Tongue (tissue), 1 donor: ENCODE measurements at regions not wholly inside any gene's neighbourhood (a gene's known extent, or its start where the extent isn't known, plus 50 kb on each side); places are given as distances from the start of the nearest gene placed in this dataset.

Experiments
- DNase-seq: peaks from one replicate; pipeline ENCODE4 v3.0.0-alpha.2; 2015

DNA sequence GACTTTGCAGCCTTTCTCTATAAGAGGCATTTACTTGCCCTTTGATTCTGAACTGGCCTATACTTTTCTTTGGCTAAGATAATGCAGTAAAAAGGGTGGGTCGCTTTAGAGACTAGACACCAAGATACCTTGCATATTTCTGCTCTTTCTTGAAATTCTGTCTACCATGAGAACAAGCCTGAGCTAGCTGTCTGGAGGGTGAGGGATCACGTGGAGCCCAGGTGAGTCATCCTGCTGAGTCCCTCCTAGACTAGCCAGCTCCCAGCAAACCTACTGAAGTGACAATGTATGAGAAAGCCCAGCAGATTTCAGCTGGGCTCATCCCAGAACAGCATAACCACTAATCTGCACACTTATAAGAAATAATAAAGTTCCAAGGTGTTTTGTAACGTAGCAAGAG, 408.0 kb upstream of the KAZN start:
- peak; percentile 27 for DNase-seq

DNA sequence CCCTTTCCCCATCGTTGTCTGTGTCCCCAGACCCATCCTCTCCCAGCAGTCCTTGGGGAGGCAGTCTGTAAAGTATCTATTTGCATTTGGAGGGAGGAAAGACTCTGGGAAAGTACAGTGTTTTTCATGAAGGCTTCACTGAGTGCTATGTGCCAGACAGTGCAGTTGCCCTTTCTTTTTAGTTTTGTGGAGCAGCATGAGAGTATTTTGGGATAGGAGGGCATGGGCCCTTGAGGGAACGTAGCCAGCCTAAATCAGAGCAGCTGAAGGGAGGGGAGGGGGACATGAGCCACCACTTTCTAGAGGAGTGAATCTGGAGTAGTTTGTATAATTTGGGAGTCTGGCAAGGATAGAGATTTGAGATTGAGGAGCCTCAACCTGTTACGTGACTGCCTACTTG, 404.0 kb upstream of the KAZN start:
- no peak for DNase-seq

DNA sequence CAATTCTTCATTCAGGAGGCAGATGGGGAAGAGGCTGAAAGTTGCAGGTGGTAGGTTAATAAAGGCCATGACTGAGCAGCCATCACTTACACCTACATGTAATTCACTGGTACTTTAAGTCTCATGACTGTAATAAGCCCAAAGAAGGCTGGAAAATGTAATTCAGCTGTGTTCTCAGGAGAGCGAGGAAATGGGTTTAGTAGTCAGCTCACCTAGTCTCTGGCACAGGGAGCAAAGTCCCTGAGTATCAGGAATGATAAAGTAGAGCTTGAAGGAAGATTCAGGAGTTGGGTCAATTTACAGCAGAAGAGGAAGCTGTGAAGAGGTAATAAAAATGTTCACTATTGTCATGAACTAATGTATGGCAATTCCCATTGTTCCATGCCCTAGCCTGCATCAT, 393.4 kb upstream of the KAZN start:
- DNase-seq, result no peak

DNA sequence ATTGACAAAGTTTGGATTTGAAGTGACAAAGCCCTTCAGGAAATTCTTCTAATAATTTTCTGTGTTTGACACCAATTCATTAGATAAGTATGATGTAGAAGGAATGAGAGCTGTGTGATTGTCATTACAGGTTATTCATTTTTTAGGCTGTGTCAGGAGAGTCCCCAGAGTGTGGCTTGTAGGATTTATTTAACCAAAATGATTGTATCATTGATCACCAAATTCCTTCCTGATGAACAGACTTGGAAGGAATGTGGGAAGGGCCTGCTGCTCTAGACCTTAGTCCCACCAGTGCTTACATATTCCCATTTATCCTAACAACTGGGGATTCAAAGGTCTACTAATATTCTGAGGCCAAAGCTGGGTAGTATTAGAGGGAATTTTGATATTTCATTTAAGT, 383.3 kb upstream of the KAZN start:
- no peak for DNase-seq

DNA sequence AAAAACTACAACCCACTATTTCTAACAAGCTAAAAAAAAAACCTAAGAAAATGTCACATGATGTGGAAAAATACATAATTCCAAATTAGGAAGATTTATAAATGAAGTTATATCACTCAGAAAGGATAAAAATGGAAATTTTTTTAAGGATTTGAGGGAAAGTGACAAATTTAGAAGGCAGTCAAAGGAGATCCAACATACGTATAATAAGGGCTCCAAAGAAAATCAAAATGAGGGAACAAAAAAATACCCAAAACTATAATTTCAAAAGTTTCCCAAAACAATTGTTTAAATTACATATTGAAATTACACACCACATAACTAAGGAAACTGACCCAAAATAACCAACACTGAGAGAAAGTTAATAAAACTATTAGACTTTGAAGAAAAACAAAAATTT, 381.1 kb upstream of the KAZN start:
- no peak for DNase-seq

DNA sequence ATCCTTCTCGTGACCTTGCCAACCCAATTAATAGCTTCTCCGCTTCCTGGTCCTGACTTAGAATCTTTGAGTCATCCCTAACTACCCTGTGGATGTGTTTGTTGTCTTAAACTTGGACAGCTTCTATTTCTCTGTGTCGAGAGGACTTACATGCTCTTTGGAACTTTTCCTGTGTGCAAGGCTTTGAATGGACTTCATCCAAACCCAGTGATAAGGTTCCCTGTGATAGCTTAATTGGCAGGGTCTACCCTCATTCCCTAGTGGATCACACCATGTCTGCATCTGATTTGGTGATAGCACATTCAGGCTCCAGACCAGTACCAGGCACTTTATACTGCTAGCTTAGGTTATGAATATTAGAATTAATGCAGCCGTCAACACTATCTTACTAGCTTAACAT, 378.2 kb upstream of the KAZN start:
- no peak for DNase-seq

DNA sequence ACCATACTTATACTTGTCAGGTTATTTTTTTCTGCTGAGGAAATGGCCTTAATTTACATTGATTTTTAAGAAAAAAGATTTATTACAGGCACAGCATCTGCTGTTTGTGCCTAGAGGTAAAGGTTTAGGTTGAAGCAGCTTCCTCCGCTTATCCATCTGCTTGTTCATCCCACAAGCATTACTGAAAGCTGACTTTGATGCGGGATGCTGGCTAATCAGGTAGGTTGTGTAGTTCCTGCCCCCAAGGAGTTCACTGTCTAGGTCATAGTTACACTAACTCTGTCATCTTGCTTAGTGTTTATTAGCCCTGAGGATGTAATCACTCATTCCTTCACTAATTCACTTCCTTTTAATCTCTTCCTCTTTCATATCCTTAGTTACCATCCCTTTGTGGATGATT, 377.7 kb upstream of the KAZN start:
- no peak for DNase-seq

DNA sequence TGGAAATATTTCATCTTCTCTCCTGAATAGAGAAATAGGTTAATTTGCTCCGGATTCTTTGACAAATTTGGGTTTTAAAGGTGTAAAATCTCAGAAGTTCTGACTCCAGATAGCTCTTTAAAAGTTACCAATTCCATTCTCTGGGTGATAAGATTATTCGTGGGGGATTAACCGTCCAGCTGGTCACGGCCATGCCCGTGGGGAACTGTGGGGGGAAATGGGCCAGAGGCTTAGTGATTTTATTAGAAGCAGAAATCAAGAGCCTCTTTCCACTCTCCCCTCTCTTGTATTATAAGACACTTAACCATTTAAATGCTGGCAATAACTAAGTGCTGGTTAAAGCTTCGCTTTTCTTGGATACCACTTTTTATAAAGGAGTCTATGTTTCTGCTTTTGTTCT, 376.4 kb upstream of the KAZN start:
- no peak for DNase-seq

DNA sequence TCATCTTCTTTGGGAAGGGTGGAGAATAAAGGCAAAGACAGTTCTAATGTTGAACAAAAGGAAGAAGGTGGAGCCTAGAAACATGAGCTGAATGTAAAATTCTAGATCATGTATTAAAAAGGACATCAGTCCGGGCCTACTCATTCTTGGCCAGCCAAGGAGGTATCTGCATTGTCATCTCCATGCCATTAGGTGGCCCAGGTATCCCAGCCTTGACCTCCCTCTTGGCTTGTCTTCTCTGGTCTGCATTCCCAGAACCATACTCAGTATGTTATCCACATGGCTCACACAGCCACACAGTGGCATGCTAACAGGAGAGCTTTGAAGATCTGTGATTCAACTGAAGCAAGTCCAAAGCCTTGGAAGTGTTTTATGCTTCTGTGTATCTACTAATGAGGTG, 369.8 kb upstream of the KAZN start:
- DNase-seq, result no peak

DNA sequence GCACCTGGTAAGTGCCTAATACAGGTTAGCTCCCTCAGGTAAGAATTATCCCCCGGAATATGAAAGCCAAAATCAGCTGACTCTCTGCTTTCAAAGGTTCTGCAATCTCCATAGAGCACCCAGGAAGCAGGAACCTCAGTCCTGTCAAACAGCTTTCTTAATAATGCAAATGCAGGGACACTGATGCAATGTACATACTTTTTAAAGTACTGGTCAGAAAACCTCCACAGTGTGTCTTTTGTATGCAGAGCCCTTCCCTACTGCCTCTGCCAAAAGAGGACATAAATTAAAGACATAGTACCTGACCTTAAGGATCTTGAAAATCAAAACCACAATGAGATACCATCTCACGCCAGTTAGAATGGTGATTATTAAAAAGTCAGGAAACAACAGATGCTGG, 365.0 kb upstream of the KAZN start:
- no peak for DNase-seq

DNA sequence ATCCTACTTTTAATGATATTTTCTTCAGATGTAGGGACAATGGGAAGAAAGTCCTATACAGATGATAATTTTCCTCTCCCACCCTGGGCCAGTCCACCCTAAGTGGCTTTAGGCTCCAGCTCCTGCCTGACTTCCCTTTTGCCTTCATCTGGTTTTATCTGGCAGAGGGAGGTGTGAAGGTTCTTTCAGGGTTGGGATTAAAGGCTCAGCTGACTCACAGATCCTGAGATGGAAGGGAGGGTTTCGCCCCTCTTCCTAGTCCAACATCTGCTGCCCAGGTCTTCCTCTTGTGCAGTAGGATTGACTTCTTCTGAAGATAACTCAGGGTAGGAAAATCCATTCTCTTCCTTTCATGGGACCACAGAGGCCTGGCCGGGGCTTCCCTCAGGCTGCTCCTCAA, 362.4 kb upstream of the KAZN start:
- DNase-seq, result no peak

DNA sequence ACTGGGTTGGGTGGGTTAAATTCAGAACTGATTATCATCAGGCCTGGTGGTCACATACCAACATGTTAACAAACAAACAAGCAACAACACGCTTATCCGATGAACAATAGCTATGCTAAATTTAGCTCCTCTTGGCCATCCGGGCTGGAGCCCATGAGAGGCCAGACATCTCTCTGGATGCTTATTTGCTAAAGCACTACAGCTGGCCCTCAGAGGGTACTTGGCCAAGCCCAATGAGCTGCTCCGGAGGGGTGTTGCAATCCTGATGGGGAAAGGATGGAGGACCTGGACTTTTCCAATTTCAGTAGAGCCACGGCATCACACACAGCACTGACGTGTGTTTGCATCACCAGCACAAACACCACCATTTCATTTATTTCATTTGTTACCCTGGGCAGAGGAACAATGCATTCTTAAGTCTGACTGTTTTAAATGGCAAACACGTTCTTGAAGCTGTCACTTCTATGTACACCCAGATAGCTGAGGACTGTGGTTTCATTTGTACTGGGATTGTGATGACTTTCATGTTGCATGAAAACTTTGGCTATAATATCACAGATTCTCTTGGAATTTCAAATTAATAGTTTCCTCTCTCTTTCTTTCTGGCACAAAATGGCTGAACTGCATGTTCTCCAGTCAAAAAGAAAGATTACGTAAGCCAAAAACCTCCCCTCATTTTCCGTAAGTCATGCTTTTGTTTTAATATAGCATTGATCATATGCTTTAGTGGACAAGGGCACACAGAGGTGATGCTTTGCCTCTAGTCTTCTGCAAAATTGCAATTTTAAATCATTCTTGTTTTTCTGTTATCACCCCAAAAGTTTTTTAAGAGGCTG, 359.8 kb upstream of the KAZN start:
- peak; percentile 33 for DNase-seq

DNA sequence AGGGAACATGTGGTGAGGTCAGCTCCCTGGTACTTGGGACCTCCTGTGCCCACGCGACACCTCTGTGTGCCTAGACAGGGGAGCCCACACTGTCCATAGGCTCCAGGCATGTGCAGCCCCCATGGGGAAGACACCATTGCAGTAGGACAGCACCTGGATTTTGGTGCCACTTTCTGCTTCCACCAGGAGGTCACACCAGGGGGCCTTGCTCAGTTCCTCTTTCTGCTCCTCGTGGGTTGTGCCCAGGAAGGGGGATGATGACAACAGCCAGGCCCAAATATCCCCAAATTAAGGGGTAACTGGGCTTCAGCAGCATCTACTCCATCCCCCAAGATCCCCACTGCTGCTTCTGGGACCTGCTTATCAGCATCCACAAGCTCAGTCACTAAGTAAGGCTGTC, 358.2 kb upstream of the KAZN start:
- no peak for DNase-seq

DNA sequence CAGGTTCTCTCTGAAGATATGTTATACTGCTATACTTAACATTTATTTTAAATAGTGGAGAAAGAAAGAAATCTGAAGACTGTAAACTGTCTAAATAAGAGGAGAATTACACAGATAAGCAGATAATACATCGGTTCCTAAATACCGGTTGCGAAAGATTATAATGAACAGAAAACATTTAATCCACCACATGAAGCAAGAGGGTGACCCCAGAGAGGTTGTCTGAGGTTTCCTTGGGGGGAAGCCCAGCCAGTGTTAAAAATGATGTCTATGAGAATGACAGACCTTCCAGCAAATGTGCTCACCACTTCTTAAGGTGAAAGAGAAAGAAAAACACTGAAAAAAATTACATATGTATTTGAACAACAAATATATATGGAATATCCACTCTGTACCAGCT, 356.4 kb upstream of the KAZN start:
- no peak for DNase-seq

DNA sequence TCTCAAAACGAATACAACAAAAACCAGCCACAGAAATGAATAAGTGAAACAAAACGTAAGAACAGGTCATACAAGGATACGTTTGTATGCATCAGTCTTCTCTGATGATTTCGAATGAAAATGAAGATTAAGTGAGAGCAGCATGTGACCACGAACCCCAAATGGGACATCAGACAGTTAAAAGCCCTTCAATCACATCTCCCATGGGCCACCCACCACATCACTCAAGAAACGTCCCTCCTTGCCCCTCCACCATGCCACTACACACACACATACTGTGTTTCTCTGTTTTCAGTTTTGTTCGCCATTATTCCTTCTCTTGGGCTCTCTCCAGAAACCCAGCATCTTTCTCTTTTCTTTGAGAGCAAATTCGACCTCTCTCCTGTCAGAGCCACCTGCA, 355.6 kb upstream of the KAZN start:
- no peak for DNase-seq

DNA sequence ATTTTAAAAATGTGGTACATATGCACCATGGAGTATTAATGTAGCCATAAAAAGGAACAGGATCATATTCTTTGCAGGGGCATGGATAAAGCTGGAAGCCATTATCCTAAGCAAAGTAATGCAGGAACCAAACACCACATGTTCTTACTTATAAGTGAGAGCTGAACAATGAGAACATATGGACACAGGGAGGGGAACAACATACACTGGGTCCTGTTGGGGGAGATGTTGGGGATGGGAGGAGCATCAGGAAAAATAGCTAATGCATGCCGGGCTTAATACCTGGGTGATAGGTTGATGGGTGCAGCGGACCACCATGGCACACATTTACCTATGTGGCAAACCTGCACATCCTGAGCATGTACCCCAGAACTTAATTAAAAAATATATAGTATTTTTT, 352.5 kb upstream of the KAZN start:
- no peak for DNase-seq

DNA sequence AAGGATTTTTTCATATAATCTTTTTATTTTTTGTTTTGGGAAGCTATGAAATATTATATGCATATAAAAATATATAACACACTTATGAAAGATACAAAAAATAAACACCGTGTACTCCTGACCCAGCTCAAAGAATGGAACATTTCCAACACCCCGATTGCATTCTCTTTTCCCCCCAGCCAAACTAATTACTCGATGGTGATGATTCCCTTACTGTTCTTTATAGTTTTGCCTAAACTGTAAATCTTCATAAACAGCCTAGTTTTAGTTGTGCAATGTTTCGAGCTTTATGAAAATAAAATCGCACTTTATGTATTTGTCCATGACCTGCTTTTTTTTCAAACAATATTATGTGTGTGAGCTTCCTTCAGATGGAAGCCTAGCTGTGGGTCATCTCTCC, 352.0 kb upstream of the KAZN start:
- DNase-seq, result no peak

DNA sequence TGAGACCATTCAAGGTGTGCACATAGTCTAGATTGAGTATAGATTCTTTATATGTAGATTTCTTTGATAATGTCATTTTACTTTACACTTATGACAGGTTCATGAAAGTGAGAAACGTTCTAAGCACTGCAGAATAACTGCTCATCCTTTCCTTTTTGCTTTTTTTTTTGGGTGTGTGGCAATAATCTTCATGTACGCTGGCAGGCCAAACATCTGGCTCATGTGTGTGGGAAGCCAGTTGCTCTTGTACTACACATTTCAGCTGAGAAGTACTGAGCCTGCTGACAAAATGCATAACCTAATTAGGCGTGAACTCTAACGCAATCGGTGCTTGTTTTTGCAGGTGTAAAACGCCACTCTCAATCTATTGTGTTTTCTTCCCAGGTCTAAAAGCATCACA, 350.8 kb upstream of the KAZN start:
- peak; percentile 40 for DNase-seq

DNA sequence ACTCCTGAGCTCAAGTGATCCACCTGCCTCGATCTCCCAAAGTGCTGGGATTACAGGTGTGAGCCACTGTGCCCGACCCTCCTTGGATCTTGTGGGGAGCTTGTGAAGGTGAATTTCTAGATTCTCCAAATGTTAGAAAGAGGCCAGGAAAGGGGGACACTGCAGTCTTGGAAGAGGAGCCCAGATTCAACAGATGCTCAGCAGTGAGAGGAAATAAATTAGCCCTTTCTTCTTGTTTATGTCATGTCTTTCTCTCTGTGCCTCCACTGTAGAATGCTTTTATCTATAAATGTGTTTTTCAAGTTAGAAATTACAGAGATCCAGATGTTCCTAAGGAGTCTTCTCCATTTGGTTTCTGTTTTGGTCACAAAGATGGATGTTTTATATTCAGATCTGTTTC, 346.6 kb upstream of the KAZN start:
- DNase-seq, result peak; percentile 60

DNA sequence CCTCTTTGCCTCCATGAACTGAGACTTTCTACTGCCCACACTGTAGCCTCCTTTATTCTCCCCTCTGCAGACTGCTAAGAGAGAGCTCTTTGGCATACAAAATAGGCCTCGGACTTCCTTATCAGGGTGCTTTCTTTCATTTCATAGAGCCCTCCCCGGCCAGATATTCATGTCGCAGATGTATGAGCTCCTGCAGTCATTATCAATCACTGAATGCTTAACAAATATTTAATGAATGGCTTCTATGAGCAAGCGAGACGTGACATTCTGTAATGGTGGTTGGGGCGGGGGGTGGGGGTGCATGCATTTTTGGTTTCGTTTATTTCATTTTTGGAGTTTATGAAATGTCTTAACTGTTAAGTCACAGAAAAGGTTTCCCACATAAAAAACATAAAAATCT, 344.8 kb upstream of the KAZN start:
- no peak for DNase-seq

DNA sequence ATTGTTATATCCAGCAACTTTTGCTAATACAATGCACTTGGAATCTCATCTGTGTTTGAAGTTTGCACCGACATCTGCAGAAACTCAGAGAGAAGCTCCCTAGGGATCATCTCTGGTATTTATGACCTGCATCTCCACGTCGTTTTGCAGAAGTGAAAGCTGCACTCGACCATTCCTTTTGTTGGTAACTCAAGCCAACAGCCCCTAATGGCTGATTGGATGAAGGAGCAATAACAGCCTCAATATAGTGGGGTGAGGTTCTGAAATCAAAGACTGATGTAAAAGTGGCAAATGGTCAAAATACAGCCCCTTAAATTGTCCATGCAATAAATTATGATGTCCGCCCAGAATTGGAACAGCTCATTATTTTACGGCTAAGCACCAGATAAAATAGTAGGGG, 344.2 kb upstream of the KAZN start:
- peak; percentile 58 for DNase-seq

DNA sequence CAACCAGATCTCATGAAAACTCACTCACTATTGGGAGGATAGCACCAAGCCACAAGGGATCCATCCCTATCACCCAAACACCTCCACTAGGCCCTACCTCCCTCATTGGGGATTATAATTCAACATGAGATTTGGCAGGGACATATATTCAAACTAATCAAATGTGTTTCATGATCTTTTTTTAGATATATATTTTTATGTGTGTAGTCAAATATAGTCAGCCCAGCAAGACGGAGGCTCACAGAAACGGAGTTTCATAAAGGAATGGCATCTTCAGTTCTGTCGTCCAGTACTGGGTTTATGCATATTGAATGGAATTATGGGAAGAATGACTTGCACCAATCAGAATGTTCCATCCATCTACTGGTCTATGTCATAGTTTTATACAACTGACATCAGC, 343.3 kb upstream of the KAZN start:
- DNase-seq, result no peak

DNA sequence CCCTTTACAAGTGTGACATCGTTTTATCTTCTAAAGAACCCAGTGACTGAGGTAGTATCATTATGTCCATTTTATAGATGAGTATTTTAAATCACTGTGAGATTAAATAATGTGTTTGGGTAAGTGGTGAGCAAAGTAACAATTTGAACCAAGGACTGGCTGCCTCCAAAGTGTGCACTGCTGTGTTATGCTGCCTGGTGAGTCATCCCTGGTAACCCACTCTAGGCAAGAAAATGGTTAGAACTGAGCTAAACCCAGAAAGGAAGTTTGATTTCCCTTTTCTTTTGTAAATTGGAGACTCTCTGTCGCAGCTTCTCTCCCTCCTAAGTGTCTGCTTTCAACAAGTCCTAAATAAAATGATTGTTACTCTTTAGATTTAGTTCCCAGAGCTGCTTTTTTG, 342.8 kb upstream of the KAZN start:
- no peak for DNase-seq

DNA sequence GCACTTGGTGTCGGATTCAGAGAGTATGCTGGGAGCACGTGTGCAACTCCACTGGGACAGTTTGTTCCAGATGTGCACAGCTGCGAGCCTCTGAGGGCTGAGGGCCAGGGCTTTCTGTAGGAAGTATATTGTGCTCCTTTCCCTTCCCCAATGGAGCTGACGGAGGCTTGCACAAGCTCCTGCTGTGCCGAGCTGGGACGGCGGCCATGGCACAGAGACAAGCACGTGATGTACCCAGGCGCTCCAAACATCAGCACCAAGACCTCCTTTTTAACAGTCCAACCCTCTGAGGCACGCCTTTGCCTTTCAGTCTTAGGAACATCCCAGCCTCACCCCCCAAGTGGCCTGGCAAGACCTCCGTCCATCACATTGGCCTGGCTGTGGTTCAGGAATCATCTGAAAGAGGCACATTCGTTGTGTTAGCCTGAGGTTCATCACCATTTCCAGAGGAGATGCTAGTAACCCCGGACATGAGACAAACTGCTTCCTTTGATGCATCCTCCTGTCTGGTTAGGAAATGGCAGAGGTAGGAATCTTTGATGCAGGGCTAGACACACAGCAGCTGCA, 339.2 kb upstream of the KAZN start:
- DNase-seq, result peak; percentile 95

DNA sequence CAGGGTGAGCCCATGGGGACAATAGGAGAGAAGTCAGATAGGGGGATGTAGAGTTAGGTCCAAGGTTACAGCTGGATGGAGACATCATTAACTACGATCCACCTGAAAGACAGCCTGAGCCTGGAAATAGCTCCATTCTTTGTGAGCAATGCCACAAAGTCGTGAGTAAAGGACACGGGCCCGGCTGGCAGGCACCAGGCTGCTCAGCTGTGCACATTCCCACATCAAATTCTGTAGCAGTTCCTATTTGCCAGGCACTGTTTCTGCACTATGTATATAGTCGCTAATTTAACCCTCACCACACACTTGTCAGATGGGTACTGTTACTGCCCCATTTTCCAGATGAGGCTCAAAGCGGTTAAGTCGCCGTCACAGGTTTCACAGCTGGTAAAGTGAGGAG, 338.0 kb upstream of the KAZN start:
- no peak for DNase-seq
